GM12873 (cell line): ENCODE measurements at regions not wholly inside any gene's neighbourhood (a gene's known extent, or its start where the extent isn't known, plus 50 kb on each side); places are given as distances from the start of the nearest gene placed in this dataset.
A peak's percentile ranks its signal among the peaks of the same experiment; 100 is the strongest.

Experiments used
- CTCF ChIP-seq: IDR thresholded peaks from 2 replicates; pipeline ENCODE4 v1.5.1; 2012; ENCODE audit warnings: low read depth, mild to moderate bottlenecking, moderate library complexity, low read length, control low read depth; ENCODE audit not compliant: insufficient read depth; ENCODE audit errors: missing control alignments

- TF ChIP-seq CTCF: no peak
These were observed 184.4 kb downstream of the MRPL39 start for GRCh38 chr21:25422610-25423608.

GRCh38 chr21:25421321-25422028, 185.8 kb downstream of the MRPL39 start:
- TF ChIP-seq CTCF: peak; percentile 79

GRCh38 chr21:25420831-25421230, 186.4 kb downstream of the MRPL39 start:
- no peak for TF ChIP-seq CTCF

GRCh38 chr21:25416669-25417068, 190.6 kb downstream of the MRPL39 start:
- no peak for TF ChIP-seq CTCF

- TF ChIP-seq CTCF: no peak
These were observed 195.2 kb downstream of the MRPL39 start for GRCh38 chr21:25412100-25412499.

GRCh38 chr21:25409978-25410377, 197.3 kb downstream of the MRPL39 start:
- no peak for TF ChIP-seq CTCF

- TF ChIP-seq CTCF: no peak
These were observed 198.6 kb downstream of the MRPL39 start for GRCh38 chr21:25408666-25409065.
